Activated CD4-positive, alpha-beta memory T cell treated with anti-CD3 and anti-CD28 coated beads for 36 hours (primary cell): ENCODE measurements at regions not wholly inside any gene's neighbourhood (a gene's known extent, or its start where the extent isn't known, plus 50 kb on each side); places are given as distances from the start of the nearest gene placed in this dataset.

Source experiments
- CTCF ChIA-PET: fragments of 350-600 bp; sonication (Branson Sonifier 250); formaldehyde crosslinking; loops from one replicate; lab custom pipeline; 2021; ENCODE audit warnings: antibody characterized with exemption, inconsistent platforms; lab: Charles Lee
- POLR2A ChIA-PET: fragments of 350-600 bp; sonication (Branson Sonifier 250); formaldehyde crosslinking; loops from one replicate; lab custom pipeline; 2021; ENCODE audit warnings: antibody characterized with exemption; lab: Charles Lee
- DNase-seq: peaks from one replicate; pipeline ENCODE4 v3.0.0-alpha.2; 2020
- H3K27ac Mint-ChIP-seq: one replicate; pipeline ENCODE4 v1.8.0; 2021; ENCODE audit warnings: mixed read lengths
- H3K27me3 Mint-ChIP-seq: one replicate; pipeline ENCODE4 v1.8.0; 2021; ENCODE audit warnings: mixed read lengths
- H3K36me3 Mint-ChIP-seq: one replicate; pipeline ENCODE4 v1.8.0; 2021; ENCODE audit warnings: mixed read lengths
- H3K4me1 Mint-ChIP-seq: one replicate; pipeline ENCODE4 v1.8.0; 2021; ENCODE audit warnings: low read depth, mixed read lengths
- H3K4me3 Mint-ChIP-seq: one replicate; pipeline ENCODE4 v1.8.0; 2021; ENCODE audit warnings: mild to moderate bottlenecking, mixed read lengths
- H3K9me3 Mint-ChIP-seq: one replicate; pipeline ENCODE4 v1.8.0; 2021; ENCODE audit warnings: mixed read lengths
- intact Hi-C: fragments of 100-400 bp; cut with micrococcal nuclease; formaldehyde crosslinking; loops from one replicate; pipeline ENCODE4 v1.15.1; 2023

DNA sequence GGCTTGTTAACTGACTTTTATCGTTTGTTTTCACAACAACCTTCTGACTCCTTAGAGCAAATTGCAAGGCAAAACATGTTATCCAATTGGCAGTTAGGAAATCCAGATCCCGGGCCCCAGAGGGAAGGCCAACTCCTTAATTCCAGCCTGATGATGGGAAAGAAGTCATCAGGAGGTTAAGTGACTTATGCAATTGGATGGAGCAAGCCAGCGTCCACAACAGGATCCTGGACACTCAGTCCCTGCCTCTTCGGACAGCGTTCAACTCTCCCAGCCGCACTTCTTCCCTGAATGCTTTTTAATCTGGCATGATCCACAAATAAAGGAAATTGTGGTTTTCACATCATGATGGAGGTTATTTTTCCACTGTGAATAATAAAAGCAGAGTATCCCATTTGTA lies 310.1 kb downstream of the RAB28 start:
- CTCF ChIA-PET = no interaction called here
- no peaks in the 10 kb centered on the region for H3K4me1 Mint-ChIP-seq
- no peak overlapping the region for H3K4me3 Mint-ChIP-seq
- DNase-seq = no peak
- POLR2A ChIA-PET = no interaction called here
- no peak overlapping the region for H3K27ac Mint-ChIP-seq
- H3K27me3 Mint-ChIP-seq = no peaks in the 10 kb centered on the region
- intact Hi-C loops = no loop called here
- H3K9me3 Mint-ChIP-seq = no peaks in the 10 kb centered on the region
- H3K36me3 Mint-ChIP-seq = no peaks in the 10 kb centered on the region

DNA sequence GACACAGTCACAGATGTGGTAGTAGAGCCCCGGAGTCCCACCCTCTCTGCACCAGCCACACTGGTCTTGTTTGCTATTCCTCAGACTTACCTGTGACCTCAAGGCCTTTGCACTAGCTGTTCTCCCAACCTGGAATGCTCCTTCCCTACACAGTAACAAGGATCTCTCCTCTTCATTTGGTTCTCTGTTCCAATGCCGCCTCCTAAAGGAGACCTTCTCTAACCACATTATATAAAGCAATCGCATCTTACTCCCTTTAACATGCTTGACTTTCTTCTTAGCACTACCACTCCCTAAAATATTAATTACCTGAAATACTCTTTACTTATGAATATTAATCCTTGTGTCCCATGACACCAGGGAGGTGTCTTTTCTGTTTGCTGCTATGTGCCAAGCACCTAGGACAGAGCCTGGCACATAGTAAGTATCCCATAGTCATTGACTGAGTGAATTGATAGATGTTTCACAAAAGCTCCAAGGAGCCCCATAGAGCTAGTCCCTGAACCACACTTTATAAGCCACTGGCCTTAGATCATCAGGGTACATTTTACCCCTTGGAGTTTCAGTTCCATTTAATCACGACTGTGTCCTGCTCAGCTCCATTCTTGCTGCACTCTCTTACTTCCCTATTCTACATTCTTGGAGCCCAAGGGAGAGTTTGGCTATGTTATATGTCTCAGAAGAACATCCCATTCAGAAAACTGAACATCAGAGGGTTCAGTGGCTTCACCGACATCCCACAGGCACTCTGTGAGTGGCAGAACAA lies 312.7 kb downstream of the RAB28 start:
- POLR2A ChIA-PET = no interaction called here
- no peaks in the 10 kb centered on the region for H3K4me1 Mint-ChIP-seq
- no peak overlapping the region for H3K27ac Mint-ChIP-seq

DNA sequence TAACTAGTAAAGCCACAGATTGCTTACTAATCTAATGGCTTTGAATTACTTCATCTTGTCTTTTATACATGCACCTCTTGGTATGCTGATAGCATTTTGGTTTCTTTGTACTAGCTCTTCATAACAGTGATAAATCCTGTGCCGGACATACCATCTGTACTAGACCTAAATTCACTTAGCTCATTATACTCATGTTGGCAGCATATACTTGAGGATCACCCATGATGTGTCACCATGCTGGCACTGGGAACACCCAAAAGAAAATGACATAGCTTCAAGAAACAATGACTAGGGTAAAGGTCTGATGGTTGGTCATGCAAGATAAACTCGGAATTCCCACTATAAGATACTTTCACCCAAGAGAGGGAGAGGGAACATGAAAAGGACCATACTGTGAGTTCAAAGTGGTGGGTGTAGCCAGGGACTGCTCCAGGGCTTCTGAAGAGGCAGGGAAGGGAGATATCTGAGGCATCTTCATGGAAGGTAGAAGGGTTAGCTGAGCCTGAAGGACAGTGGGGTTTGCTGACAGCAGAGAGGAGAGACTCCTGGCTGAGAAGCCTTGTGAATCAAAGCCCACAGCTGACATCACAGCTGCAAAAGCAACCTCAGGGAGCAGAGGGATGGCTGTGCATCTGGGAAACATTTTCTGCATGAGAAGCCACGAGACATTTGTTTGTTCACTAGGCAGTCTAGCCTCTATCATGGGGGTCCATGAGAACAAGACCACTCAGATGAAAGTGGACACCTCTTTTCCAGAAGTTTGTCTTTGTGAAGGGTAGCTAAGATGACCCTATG lies 314.2 kb downstream of the RAB28 start:
- H3K27me3 Mint-ChIP-seq = no peaks in the 10 kb centered on the region
- DNase-seq = no peak
- H3K9me3 Mint-ChIP-seq = no peaks in the 10 kb centered on the region
- intact Hi-C loops = no loop called here
- ChIA-PET CTCF (no interaction called here), POLR2A (no interaction called here)
- no peaks in the 10 kb centered on the region for H3K36me3 Mint-ChIP-seq
- no peak overlapping the region for H3K27ac Mint-ChIP-seq
- H3K4me3 Mint-ChIP-seq = no peak overlapping the region
- no peaks in the 10 kb centered on the region for H3K4me1 Mint-ChIP-seq

More for the DNA sequence above, 312.7 kb downstream of the RAB28 start:
- Mint-ChIP-seq H3K4me3 (no peak overlapping the region), H3K36me3 (no peaks in the 10 kb centered on the region), H3K27me3 (no peaks in the 10 kb centered on the region), H3K9me3 (no peaks in the 10 kb centered on the region)
- CTCF ChIA-PET = no interaction called here
- intact Hi-C loops = no loop called here
- no peak for DNase-seq

DNA sequence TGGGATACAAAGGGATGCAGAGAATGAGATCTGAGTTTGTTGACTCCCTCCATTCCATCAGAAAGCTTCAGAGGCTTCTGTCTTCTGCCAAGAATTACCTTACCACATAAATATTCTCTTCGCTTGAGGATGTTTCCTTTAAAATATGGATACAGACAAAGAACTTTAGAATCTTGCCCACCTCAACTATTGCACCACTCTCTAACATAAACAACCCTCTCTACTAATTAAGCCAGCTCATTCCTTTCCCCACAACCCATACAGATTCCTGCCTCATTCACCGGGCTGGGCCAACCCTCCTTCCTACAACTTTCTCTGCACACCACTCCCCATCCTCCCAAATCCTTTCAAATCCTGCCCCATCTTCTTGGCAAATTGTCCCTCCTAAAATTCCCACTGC lies 315.8 kb downstream of the RAB28 start:
- Mint-ChIP-seq H3K9me3 (no peaks in the 10 kb centered on the region), H3K4me1 (no peaks in the 10 kb centered on the region), H3K27me3 (no peaks in the 10 kb centered on the region), H3K36me3 (no peaks in the 10 kb centered on the region), H3K4me3 (no peak overlapping the region), H3K27ac (no peak overlapping the region)
- DNase-seq = no peak
- CTCF ChIA-PET = no interaction called here
- intact Hi-C loops = no loop called here
- POLR2A ChIA-PET = no interaction called here

DNA sequence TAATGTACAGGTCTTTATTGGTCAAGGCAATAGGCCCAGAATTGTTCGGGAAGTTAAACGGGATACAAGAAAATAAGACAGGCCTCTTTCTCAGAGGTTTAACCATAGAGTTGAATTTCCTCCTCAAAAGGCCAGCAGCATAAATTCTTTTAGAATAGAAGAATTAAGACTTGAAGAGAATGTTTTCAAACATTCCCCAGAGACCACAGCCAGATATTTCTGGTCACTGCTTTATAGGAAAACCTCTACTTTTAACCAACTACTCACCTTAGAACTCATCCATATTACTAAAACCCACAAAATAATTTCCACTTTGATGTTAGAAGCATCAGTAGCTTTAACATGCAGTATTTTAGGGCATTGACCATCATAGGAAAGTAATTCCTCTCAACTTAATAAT lies 317.9 kb downstream of the RAB28 start:
- Mint-ChIP-seq H3K36me3 (no peaks in the 10 kb centered on the region), H3K4me3 (no peak overlapping the region), H3K9me3 (no peaks in the 10 kb centered on the region), H3K27me3 (no peaks in the 10 kb centered on the region), H3K27ac (no peak overlapping the region), H3K4me1 (no peaks in the 10 kb centered on the region)
- POLR2A ChIA-PET = no interaction called here
- CTCF ChIA-PET = no interaction called here
- no peak for DNase-seq
- intact Hi-C loops = no loop called here

DNA sequence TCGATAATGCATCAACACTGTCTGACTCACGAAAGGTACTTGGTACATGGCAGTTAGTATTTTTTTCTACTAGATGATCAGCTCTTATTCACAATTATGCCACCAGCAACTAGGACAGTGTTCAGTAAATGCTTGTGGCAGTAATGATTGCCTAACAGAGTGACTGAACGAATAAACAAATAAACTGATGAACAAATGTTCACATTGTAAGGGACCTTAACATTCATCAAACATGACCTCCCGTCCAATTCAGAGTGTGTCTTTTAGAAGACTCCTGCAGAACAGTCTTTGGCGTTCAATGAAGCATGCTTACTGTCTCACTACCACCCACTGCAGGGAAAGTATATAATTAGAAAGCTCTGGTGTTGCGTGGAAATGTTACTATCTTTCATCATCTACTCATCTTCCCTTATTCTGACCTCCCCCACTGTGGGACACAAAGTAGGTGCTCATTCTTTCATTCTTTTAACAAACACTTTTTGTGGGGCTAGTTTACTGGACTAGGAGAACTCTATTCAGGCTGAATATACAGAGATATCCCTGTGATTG lies 319.3 kb downstream of the RAB28 start:
- Mint-ChIP-seq H3K9me3 (no peaks in the 10 kb centered on the region), H3K36me3 (no peaks in the 10 kb centered on the region), H3K4me3 (no peak overlapping the region), H3K27me3 (no peaks in the 10 kb centered on the region), H3K27ac (no peak overlapping the region), H3K4me1 (no peaks in the 10 kb centered on the region)
- intact Hi-C loops = no loop called here
- CTCF ChIA-PET = no interaction called here
- no peak for DNase-seq
- POLR2A ChIA-PET = no interaction called here

DNA sequence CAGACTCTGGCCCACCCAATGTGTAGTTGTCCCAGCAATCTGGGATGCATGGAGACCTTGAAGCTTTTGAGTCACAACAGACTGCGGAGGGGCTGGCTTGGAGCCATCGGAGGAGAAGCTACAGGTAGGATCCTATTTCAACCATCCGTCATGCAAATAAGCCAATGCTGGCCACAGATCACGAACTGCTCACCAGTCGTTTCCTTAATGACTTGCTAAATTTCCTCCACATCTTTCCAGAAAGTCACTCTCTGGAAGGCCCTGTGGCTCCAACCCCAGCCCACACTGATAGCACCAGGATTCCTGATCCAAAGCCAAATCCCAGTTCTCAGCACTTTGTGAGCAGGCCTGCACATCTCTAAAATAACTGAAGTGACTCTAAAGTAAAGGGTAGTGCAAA lies 321.3 kb downstream of the RAB28 start:
- no peak overlapping the region for H3K27ac Mint-ChIP-seq
- H3K4me1 Mint-ChIP-seq = no peaks in the 10 kb centered on the region
- DNase-seq = no peak
- ChIA-PET POLR2A (no interaction called here), CTCF (no interaction called here)
- H3K36me3 Mint-ChIP-seq = no peaks in the 10 kb centered on the region
- no peak overlapping the region for H3K4me3 Mint-ChIP-seq
- no peaks in the 10 kb centered on the region for H3K9me3 Mint-ChIP-seq
- H3K27me3 Mint-ChIP-seq = no peaks in the 10 kb centered on the region
- intact Hi-C loops = no loop called here

DNA sequence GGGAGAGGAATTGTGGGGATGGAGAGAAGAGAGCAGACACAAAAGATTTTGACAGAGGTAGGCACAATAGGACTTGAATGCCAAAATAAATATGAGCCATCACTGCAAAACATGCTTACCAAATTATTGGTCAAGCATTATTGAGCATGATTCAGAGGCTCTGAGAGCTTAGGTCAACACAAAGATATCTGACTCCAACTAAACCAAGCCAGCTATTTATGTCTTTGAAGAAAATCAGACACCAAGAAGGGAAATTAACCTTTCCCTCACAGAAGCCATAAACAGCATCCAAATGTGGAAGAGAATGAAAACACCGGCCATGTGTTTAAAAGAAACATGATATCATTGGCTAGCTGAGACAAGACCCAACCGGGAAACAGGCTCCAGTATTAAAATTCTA lies 323.2 kb downstream of the RAB28 start:
- no peaks in the 10 kb centered on the region for H3K9me3 Mint-ChIP-seq
- no peak overlapping the region for H3K27ac Mint-ChIP-seq
- ChIA-PET POLR2A (no interaction called here), CTCF (no interaction called here)
- no peaks in the 10 kb centered on the region for H3K36me3 Mint-ChIP-seq
- intact Hi-C loops = no loop called here
- H3K4me3 Mint-ChIP-seq = no peak overlapping the region
- DNase-seq = no peak
- H3K4me1 Mint-ChIP-seq = no peaks in the 10 kb centered on the region
- H3K27me3 Mint-ChIP-seq = no peaks in the 10 kb centered on the region

DNA sequence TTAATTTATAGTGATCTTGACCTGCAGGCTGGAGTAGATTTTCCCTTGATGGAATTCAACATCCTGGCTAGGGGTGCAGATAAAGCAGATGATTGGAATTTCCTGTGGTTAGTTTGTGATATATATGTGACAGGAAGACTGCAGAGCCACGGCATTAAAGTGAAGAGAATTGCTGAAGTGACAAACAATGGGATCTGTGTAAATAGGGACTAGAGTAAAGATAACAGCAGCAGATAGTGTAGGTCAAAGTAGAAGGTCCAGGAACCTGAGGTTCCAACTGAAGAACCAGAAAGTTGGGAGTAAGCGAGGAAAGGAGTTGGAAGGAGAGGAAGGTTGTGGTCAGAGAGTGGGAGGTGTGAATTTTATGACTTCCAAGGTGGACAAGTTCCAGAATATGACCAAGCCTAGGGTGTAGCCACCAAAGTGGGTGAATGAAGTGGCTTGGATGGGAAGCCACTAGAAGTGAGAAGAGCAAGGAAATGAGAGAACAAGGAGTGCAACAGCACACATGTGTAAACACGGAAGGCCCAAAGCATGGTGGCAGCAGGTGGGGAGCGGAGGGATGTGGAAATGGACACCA lies 325.0 kb downstream of the RAB28 start:
- Mint-ChIP-seq H3K4me3 (no peak overlapping the region), H3K27ac (no peak overlapping the region), H3K4me1 (no peaks in the 10 kb centered on the region), H3K36me3 (no peaks in the 10 kb centered on the region), H3K27me3 (no peaks in the 10 kb centered on the region), H3K9me3 (no peaks in the 10 kb centered on the region)
- POLR2A ChIA-PET = no interaction called here
- intact Hi-C loops = no loop called here
- CTCF ChIA-PET = interaction anchor here (0.6 kb wide), 1 partner anchor 265 kb away, joined by 3 read pairs; no protein-coding TSS in a partner anchor
- no peak for DNase-seq

DNA sequence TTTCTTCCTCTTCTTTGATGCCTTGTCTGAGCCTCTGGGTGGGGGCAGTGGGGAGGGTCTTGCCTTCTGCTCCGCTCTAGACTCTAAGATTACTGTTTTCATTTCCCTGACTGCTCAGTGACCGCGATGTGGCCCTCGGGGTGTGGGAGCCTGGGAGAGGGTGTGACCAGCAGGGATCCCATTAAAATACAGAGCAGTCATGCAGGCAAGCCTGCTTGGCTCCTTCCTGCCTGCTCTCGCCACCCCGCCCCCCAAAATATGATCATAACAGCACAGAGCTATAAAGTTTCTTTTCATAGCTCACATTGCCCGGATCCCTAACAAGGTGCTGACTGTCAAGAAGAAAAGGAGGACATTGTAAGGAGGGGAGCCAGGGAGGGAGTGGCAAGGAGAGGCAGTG lies 332.9 kb downstream of the RAB28 start:
- Mint-ChIP-seq H3K36me3 (no peaks in the 10 kb centered on the region), H3K4me1 (no peaks in the 10 kb centered on the region), H3K27me3 (no peaks in the 10 kb centered on the region), H3K9me3 (peaks cover 2% of the 10 kb centered on the region), H3K4me3 (no peak overlapping the region), H3K27ac (no peak overlapping the region)
- intact Hi-C loops = no loop called here
- CTCF ChIA-PET = no interaction called here
- POLR2A ChIA-PET = no interaction called here
- DNase-seq = no peak

DNA sequence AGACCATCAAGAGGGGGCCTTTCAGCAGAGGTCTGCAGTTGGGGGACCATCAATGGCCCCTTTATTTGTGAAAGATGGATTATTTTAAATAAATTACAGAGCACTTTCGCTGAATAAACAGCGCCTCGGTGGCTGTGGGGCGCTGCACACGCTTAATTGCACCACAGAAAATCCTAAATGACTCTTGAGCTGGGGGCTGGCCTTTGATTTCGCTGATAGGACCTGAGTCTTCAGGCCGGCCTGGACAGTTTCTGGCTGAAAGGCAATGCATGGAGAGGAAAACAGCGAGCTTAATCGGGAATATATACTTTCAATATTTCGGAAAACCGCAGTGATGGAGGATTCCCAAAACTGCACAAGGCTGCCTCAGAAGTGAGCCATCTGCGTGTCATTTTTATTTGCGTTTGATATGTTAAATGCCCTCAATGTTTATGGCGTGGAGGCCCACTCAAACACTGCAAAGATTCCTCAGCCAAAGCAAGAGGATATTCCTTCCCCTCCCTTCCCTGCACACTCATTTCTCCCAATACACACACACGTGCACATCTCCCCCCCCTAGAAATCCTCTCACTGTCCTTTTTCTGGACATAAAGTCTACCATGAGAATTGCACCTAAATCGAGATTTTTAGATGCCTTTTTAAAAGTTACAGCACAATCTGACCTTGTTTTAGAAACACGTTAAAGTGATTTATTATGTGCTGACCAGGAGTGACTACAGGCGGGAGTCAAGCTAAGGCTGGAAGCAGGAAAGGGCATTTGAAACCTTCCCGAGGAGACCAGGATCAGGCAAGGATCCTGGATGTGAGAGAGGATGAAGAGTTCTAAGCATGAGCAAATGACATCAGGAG lies 340.7 kb downstream of the RAB28 start:
- Mint-ChIP-seq H3K9me3 (no peaks in the 10 kb centered on the region), H3K4me1 (no peaks in the 10 kb centered on the region), H3K4me3 (no peak overlapping the region), H3K27me3 (no peaks in the 10 kb centered on the region), H3K36me3 (no peaks in the 10 kb centered on the region), H3K27ac (no peak overlapping the region)
- ChIA-PET POLR2A (no interaction called here), CTCF (no interaction called here)
- no peak for DNase-seq
- intact Hi-C loops = no loop called here

DNA sequence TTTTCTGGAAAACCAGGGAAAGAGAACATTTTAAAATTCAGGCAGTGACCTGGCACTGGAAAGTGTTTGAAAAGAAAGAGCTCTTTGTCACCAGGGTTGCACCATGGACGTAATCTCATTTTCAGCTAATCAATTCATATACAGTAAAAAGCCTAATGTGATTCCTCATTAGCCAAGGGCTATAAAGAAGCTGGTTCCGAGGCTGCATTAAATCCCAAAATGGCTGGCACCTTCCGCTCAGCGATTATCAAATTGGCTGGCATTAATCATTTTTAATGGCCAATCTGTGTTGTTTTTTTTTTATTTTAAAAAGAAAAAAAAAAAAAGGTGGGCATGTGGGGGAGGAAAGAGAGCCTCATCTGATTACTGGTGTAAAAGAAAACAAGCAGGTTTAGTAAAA lies 341.4 kb downstream of the RAB28 start:
- Mint-ChIP-seq H3K27ac (no peak overlapping the region), H3K4me1 (no peaks in the 10 kb centered on the region), H3K4me3 (no peak overlapping the region), H3K36me3 (no peaks in the 10 kb centered on the region), H3K9me3 (no peaks in the 10 kb centered on the region), H3K27me3 (no peaks in the 10 kb centered on the region)
- CTCF ChIA-PET = no interaction called here
- POLR2A ChIA-PET = no interaction called here
- intact Hi-C loops = no loop called here
- no peak for DNase-seq
